HG02623 (cell line): ENCODE measurements at regions not wholly inside any gene's neighbourhood (a gene's known extent, or its start where the extent isn't known, plus 50 kb on each side); places are given as distances from the start of the nearest gene placed in this dataset.
A peak's percentile ranks its signal among the peaks of the same experiment; 100 is the strongest.
"Not testable (repeated sequence)": the region's sequence is repeated elsewhere in the genome, so short reads cannot be mapped to it uniquely, and the experiment has no call there.

ENCODE experiments used
- ATAC-seq: cut with Tn5 transposase; IDR thresholded peaks from one replicate; pipeline ENCODE4 v1.9.1; 2021; ENCODE audit warnings: moderate library complexity; ENCODE audit not compliant: unreplicated experiment

DNA sequence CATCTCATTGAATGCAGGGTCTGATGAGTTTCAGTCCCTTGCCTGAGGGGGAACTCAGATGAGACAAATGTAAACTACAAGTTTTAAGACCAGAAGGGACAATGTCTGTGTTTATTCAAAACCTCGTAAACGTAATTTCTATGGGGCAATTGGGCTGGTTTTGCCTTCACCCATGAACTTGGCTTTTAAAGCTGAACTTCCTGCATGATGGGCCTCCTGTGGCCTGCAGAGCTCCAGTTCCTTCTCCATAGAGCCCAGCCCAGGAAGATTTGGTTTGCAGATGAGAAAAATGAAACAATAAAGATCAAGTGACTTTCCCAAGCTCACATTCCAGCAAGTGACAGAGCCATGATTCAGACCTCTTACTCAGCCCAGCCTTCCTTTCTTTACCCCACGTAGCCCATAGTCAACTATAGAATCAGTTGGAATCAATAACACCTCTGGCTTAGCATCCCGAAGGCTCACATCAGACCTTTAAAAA is 612.3 kb downstream of the UTRN start:
- ATAC-seq: no peak

DNA sequence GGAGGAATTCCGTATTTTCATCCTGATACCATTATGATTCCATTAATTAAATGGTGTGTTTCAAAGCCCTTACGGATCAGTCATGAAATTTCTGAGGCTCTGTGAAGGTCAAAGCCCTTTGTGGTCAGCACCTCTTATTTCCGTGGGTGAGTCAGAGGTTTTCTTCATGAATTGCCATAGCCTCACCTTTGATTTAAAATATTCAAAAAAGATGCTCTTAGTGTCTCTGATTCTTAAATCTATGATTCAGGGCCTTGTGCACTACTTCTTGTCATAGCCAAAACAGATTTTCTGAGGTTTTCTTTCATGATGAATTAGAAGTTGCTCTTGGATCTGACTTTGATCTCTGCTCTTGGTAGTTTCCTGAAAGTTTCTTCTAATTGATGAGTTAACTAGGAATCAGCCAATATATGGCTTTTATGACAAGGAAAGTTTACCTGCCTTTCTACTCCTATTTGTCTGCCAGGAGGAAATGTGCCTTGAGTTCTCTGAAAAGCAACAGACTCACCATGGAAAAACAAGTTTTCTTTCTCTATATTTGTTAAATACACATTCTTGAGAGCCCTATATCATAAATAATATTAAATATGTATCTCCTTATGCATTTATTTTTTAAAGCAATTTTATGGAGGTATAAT is 613.0 kb downstream of the UTRN start:
- no peak for ATAC-seq

DNA sequence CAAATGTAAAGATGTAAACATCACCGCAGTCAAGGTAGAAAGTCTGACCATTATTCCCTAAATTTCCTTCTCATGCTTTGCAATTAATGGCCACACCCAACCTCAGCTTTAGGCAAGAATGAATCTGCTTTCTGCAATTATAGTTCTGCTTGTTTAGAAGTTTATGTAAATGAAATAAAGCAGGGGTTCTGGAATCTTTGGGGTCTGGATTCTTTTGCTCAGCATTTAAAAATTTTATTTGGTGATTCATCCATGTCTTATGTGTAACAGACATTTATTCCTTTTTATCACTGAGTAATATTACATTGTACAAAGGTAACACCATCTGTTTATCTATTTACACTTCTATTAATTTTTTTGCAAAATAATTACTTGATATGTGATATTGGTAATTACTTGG is 613.6 kb downstream of the UTRN start:
- no peak for ATAC-seq

DNA sequence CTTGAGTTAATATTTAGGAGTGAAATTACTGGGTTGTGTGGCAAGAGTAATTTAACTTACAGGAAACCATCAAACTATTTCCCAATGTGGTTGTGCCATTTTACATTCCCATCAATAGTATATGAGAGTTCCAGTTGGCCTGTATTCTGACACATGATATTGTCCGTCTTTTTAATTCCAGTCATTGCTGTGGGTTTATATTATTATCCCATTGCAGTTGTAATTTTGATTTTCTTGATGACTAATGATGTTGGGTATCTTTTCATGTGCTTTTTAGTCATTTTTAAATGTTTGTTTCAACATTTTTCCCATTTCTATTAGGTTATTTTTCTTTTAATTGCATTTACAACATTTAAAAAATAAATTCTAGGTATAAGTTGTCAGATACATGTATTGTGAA is 614.0 kb downstream of the UTRN start:
- ATAC-seq: no peak

DNA sequence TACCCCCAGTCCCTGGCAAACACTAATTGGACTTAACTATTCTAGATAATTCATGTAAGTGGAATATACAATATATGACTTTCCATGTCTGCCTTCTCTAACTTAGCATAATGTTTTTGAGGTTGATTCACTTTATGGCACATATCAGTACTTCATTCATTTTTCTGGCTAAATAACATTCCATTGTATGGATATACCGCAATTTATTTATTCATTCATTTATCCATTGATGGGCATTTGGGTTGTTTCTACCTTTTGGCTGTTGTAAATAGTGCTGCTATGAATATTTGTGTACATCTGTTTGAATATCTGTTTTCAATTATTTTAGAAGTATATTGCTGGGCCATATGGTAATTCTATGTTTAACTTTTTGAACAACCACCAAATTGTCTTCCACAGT is 616.3 kb downstream of the UTRN start:
- ATAC-seq: no peak

DNA sequence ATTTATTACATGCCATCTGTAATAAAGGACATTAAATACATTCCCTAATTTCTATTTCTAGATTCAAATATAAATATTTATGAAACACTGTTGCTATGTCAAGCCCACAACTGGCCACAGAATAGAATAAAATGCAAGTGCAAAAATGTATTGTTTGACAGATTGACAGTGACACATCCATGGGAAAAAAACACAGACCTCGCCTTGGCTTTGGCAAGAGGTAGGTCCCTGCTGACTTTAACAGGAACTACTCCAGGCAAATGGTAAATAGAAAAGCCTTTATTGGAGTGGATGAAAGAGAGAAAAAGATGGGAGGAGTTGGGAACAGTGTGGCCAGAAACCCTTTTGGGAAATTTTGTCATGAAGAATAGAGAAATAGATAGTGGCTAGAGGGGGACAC is 622.9 kb downstream of the UTRN start:
- ATAC-seq: no peak

DNA sequence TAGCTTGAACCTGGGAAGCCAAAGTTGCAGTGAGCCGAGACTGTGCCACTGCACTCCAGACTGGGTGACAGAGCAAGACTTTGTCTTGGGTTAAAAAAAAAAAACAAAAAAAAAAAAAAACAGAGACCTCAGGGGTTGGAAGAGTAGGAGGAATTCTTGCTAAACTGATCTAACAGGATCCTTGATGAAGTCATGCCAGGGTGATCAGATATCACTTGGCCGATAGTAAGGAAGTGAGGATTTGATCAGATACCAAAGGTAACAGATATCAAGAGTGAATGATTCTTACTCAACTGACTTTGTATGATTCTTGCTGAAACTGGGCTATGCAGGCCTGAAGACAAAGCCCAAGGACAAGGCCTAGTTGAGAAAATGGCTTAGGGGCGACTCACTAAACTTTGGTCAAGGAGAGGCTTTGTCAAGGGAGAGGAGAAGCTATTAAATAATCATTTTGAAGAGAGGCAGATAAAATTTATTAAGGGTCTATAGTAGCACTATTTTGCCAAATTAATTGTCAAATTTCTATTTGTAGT is 624.7 kb downstream of the UTRN start:
- ATAC-seq: no peak

DNA sequence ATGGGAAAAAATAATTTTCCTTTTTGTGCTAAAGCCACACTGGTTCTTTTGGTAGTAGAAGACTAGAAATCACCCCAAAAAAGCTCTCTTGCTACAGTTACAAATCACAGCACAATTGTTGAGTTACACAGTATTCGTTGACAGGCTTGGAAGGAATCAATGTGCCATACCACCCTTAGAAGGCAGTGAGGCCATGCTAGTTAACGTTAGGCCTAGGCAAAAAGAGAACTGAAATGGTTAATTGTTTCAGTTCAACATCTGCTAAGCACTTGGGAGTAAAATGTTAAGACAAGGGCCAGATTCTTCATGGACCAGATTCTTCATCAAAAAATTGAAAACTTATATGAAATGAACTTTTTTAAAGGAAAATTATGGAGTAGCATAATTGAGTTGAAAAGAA is 626.2 kb downstream of the UTRN start:
- ATAC-seq: no peak

DNA sequence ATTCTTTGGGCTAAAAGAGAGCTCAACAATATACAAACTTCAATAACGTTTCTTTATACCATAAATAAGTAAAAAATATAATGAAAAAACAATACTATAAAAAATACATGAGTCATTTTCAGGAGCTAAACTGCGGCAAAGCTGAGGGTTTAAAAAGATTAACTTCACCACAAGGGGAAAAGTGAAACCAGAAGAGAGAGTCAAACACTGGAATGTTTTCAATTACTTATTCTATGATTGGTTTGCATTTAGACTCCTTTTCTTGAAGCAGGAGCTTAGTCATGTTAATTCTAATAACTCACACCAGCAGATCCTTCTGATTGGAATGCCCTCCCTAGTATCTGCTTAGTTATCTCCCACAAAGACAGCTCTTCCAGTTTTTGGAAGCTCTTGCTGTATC is 627.3 kb downstream of the UTRN start:
- ATAC-seq: no peak

DNA sequence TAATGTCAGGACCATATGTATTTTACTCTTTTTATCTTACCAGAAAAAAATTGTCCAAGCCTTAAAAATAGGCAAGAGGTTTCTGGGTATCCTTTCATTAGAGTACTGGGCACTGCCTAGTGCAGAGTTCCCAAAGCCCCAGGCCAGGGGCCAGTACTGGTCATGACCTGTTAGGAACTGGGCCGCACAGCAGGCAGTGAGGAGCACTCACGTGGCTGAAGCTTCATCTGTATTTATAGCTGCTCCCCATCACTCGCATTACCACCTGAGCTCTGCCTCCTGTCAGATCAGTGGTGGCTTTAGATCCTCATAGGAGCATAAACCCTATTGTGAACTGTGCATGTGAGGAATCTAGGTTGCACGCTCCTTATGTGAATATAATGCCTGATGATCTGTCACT is 632.9 kb downstream of the UTRN start:
- ATAC-seq: no peak

DNA sequence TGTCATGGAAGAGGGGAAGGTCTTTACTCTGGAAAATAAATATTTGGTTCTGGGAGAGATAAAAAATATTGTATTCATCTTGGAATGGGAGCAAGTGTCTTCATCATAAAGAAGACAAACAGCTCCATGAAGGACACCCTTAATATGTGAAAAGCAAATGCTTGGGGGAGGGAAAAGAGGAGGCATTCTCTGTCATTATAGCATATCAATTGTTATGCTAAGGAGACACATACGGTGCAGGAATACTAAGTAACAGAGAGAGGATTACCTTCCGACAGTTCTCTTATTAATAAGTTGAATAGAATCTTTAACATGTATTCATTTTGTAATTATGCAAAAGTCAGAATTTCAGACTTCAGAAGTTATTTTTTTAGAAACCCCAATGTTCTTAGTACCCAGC is 634.4 kb downstream of the UTRN start:
- no peak for ATAC-seq

DNA sequence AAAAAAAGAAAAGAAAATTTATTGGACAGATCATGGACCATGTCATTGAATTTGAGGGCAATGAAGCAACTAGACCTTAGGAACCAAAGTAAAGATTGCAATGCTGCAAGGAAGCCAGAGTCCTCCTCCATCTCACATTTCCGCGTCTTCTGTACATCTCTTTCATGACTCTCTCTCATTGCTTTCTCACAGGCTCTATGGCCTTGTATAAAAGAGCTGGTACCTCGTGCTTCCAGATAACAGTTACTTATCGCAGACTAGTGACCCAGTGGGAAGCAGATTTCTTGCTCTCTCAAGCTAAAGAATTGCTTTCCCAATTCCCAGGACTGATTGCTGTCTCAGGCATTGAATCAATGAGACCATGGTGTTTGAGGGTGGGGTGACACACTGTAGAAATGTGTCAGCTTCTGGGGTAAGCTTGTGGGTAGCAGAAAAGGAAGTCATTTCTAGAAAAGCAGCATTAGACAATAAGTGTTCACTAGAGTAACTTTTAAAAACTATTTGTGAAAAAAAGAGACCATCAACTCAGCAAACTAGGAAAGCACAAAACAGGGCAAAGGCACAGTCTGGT is 635.3 kb downstream of the UTRN start:
- ATAC-seq: no peak

DNA sequence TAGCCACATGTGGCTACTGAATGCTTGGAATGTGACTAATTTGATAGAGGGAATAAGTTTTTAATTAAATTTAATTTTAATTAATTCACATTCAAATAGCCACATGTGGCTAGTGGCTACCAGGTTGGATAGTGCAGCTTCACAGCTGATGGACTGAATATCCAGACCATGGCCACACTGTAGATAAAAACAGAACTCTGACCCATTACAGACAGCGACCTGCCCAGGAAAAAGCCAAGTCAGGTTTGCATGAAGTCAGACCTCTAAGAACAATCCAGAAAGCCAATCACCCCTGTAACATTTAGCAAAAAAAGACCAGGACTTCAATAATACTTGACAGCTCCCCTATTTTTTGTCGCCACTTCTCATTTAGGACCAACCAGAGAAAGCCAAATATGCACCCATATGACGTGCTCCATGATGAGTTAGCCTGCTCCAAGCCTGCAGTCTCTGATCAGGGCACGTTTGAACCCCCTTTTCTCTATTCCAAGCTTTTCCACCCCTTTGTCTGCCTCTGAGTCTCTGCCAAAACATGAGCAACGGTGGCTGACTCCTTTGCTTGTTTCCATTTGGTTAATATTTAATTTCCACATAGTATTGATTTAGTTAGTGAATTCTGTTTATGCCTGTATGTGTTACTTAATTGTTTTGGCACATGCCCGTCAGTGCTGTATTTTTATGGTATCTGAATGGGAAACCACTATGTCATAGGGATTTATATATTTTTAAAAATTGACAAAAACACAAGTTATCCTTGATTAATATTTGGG is 636.3 kb downstream of the UTRN start:
- ATAC-seq: no peak

DNA sequence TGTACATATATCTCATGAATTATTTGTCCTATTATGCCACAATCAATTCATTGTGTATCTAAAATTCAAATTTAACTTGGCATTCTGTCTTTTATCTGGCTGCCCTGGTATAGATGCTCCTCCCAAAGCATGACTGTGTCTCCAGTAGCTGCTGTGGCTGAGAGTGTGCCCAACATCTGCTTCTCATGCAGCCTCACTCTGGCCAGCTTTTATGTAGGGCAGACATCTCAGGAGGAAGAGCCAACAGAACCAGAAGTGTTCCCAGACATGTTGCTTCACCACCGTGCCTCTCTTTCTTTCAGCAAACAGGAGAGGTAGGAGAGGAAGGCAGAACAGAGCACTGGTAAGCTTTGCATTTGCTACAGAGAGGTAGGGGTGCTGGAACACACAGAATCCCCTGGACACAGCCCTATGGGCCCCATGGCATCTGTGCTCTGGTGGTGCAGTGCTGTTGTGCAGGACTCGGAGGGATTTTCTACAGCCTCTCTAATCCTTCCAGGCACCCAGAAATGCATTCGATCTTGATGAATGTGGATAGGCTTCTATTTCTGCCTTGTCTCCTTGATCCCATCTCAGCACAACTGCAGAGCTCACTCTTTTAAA is 637.1 kb downstream of the UTRN start:
- no peak for ATAC-seq

DNA sequence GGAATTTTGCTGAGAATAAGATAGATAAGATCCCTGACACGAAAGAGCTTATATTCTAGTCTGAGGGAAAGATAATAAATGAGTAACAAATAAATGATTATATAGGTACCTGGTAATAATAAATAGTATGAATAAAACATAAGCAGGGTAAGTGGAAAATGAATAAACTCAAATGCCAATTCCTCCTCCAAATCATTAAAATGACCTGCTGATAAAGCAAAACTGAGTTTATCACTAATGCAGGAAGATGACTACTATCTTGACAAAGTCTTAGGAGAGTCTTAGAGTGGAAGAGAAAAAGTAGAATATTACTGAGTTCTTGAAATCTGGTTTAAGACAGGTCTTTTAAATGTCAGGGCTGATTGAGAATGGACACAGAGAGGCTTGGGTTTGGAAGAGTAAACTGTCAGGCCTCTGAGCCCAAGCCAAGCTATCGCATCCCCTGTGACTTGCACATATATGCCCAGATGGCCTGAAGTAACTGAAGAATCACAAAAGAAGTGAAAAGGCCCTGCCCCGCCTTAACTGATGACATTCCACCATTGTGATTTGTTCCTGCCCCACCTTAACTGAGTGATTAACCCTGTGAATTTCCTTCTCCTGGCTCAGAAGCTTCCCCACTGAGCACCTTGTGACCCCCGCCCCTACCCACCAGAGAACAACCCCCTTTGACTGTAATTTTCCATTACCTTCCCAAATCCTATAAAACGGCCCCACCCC is 637.8 kb downstream of the UTRN start:
- ATAC-seq: not testable (repeated sequence)

DNA sequence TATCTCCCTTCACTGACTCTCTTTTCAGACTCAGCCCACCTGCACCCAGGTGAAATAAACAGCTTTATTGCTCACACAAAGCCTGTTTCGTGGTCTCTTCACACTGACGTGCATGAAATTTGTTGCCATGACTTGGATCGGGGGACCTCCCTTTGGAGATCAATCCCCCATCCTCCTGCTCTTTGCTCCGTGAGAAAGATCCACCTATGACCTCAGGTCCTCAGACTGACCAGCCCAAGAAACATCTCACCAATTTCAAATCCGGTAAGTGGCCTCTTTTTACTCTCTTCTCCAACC is 638.3 kb downstream of the UTRN start:
- not testable (repeated sequence) for ATAC-seq

DNA sequence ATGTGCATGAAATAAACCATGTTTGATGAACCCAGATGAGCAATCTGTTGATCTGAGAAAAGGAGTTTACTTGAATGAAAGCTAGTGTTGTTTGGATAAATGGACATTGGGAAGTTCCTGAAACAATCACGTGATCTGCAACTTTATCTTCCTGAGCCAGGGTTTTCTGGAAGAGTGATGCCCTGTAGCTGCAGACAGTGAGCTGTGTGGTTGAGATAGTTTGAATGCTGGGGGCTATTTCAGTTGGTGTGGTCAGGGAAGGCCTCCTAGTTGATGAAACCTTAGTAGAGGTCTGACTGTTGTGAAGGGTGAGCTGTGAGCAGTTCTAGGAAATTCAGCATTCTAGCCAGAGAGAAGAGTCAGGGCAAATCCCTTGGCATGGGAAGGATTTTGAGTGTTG is 643.7 kb downstream of the UTRN start:
- no peak for ATAC-seq

DNA sequence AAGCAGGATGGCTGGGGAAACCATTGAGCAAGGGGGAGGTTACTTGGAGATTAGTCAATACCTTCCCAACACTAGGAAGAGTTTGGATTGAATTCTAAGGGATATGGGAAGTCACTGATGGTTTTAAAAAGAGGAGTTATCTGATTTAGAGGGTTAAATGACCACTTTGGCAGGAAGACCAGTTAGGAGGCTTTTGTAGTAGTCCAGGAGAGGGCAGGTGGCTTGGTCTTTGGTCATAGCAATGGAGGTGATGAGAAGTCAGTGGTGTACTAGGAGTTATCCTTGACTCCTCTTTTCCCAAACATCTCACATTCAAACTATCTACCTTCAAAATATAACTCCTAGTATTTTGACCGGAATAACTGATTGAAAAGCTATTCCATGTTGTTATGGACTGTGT is 644.1 kb downstream of the UTRN start:
- ATAC-seq: no peak

DNA sequence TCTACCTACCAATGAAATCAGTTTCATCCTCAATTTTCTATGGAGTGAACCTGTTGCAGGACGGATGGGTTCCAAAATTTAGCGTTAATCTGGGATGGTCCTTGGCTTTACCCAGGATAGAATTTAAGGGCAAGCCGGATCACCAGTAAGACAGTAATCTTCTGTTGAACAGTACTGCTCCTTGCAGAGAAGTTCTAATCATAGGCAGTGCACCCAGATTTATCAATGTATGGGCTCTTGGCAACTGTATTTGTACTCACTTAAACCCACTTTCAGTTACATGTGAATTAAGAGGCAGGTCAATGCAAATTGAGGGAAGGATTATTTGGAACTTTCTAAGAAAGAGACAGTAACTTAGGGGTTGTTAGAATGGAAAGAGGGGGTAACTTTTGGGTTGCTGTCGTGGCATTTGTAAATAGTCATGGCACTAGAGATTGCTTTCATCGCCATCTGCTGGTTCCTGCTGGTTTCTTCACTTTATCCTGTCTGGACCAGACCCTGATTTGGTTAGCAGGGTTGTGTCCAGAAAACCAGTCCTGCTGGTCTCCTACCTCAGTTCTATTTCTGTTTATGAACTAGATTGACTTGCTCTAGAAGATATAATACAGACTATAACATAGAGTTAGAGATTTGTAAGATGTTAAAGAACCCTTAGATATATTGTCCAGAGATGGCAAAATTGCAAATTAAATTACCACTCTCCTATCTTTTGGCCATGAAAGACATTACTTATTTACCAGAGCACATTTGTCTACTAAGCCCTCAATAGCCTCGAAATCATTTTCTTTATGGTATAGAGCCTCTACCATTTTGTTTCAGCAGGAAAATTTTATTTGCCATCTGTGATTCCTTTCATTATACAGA is 646.3 kb downstream of the UTRN start:
- peak; percentile 43 for ATAC-seq

DNA sequence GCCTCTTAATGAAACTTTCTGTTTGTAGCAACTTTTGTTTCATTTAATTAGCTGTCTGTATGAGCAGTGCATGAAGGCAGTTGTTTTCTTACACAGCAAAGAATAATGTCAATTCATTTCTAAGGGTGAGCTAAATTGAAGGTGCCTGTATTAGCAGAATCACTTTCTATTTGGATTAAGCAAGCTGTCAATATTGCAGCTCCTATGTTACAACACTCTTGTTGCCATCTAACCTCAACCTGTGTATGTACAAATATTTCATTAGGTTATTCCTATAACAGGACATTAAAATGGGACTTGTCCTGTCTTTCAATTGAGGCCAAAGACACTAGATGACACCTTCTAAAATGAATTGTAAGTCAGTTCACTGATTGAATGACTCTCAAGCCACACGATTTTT is 647.5 kb downstream of the UTRN start:
- no peak for ATAC-seq
